ENCODE measurements at regions not wholly inside any gene's neighbourhood (a gene's known extent, or its start where the extent isn't known, plus 50 kb on each side); places are given as distances from the start of the nearest gene placed in this dataset.

DNA sequence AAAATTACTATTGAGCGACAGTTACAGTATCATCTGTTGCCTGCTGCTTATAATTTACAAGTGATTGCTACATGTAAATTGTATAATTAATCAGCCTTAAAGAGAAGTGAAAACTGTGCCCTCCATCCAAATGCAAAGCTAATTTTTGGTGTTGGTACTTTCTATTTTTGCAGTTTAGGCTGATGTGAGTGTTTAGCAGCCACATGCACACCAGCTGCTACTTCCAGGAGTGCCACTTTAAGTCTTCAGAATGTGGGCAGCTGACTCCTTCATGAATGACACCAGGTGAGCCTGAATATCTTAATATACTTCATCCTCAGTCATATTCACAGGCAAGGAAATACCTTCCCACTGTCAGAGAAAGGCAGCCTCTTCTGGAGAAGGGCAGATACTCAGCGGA is 149.8 kb upstream of the RASGEF1B start:
- Histone ChIP-seq H3K4me2 (replicated peaks; ENCODE audit: extremely low read depth, low read length, poor library complexity, severe bottlenecking) (no peak overlapping the region), H2AFZ (ENCODE audit: insufficient read depth, low read depth, low read length, poor library complexity, severe bottlenecking) (no peak overlapping the region)

DNA sequence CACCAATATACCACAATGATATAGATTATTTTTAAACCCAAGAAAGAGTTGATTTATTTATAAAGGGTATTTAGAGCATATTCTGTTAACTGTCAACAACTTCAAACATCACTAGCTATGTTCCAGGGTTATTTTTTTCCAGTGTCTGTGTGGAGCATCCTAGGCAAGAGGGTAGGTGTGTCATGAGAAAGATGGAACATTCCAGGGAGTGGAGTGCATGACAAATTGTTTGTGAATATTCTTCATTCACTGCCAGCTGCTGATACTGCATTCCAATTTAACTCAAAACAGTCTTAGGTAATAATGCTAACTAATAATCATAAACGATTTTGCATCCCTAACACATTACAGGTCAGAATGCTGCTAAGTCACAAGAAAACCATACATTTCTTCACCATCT is 148.7 kb upstream of the RASGEF1B start:
- TF ChIP-seq, protein P1, sequence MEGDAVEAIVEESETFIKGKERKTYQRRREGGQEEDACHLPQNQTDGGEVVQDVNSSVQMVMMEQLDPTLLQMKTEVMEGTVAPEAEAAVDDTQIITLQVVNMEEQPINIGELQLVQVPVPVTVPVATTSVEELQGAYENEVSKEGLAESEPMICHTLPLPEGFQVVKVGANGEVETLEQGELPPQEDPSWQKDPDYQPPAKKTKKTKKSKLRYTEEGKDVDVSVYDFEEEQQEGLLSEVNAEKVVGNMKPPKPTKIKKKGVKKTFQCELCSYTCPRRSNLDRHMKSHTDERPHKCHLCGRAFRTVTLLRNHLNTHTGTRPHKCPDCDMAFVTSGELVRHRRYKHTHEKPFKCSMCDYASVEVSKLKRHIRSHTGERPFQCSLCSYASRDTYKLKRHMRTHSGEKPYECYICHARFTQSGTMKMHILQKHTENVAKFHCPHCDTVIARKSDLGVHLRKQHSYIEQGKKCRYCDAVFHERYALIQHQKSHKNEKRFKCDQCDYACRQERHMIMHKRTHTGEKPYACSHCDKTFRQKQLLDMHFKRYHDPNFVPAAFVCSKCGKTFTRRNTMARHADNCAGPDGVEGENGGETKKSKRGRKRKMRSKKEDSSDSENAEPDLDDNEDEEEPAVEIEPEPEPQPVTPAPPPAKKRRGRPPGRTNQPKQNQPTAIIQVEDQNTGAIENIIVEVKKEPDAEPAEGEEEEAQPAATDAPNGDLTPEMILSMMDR (IDR thresholded peaks at IDR 0.05), result no peak
- no peak overlapping the region for H3K4me3 ChIP-seq (replicated peaks in 1 of 3; ENCODE audit: low read depth in 2 of 3, low read length in 3 of 3)
- Mint-ChIP-seq H3K27me3 (ENCODE audit: low read depth in 3 of 3) (no peaks in the 10 kb centered on the region), H3K4me1 (no peaks in the 10 kb centered on the region), H3K36me3 (no peaks in the 10 kb centered on the region), H3K27ac (no peak overlapping the region), H3K4me3 (no peak overlapping the region), H3K9me3 (peaks cover 0 to 1% (median 0%) of the 10 kb centered on the region in 7 donors)
- no peak overlapping the region for H3K9ac ChIP-seq (ENCODE audit: insufficient read depth, low read length, poor library complexity, severe bottlenecking)
- DNase-seq, result no peak
- H3K36me3 ChIP-seq (replicated peaks in 1 of 2; ENCODE audit: control insufficient read depth in 1 of 2, insufficient read depth in 2 of 2, low read length in 2 of 2), result no peaks in the 10 kb centered on the region
- intact Hi-C loops (cut with micrococcal nuclease), result no loop called here
- no peaks in the 10 kb centered on the region for H4K20me1 ChIP-seq (ENCODE audit: insufficient read depth, low read length)
- H3K27me3 ChIP-seq (ENCODE audit: control insufficient read depth in 2 of 2, insufficient read depth in 2 of 2, low read length in 2 of 2), result no peaks in the 10 kb centered on the region
- H3K9me3 ChIP-seq (replicated peaks in 1 of 2; ENCODE audit: control insufficient read depth in 1 of 2, insufficient read depth in 1 of 2, low read length in 2 of 2), result no peaks in the 10 kb centered on the region
- H3K79me2 ChIP-seq (ENCODE audit: insufficient read depth, low read length), result no peaks in the 10 kb centered on the region
- H3K27ac ChIP-seq (ENCODE audit: low read depth in 1 of 2, low read length in 2 of 2), result no peak overlapping the region
- WGBS (ENCODE audit: insufficient coverage), result no CpG with 5 or more reads among the region's 1 CpG
- H2AFZ ChIP-seq (ENCODE audit: insufficient read depth, low read depth, low read length, poor library complexity, severe bottlenecking), result no peak overlapping the region
- H3K4me1 ChIP-seq (ENCODE audit: control insufficient read depth in 1 of 2, insufficient read depth in 2 of 2, low read length in 2 of 2), result no peaks in the 10 kb centered on the region
- no peak overlapping the region for H3K4me2 ChIP-seq (replicated peaks; ENCODE audit: extremely low read depth, low read length, poor library complexity, severe bottlenecking)

More for the DNA sequence above, 149.8 kb upstream of the RASGEF1B start:
- no peak overlapping the region for H3K4me3 Mint-ChIP-seq
- no peaks in the 10 kb centered on the region for H3K9me3 ChIP-seq (replicated peaks in 1 of 2; ENCODE audit: control insufficient read depth in 1 of 2, insufficient read depth in 1 of 2, low read length in 2 of 2)
- no peaks in the 10 kb centered on the region for H3K27me3 ChIP-seq (ENCODE audit: control insufficient read depth in 2 of 2, insufficient read depth in 2 of 2, low read length in 2 of 2)
- H3K27me3 Mint-ChIP-seq (ENCODE audit: low read depth in 3 of 3), result peaks cover 0 to 2% (median 0%) of the 10 kb centered on the region in 3 donors
- H3K4me3 ChIP-seq (replicated peaks in 1 of 3; ENCODE audit: low read depth in 2 of 3, low read length in 3 of 3), result no peak overlapping the region
- no peak overlapping the region for H3K27ac ChIP-seq (ENCODE audit: low read depth in 1 of 2, low read length in 2 of 2)
- no peaks in the 10 kb centered on the region for H3K36me3 Mint-ChIP-seq
- no peak overlapping the region for H3K9ac ChIP-seq (ENCODE audit: insufficient read depth, low read length, poor library complexity, severe bottlenecking)
- peaks cover 0 to 1% (median 0%) of the 10 kb centered on the region in 7 donors for H3K9me3 Mint-ChIP-seq
- no peak overlapping the region for H3K27ac Mint-ChIP-seq
- intact Hi-C loops (cut with micrococcal nuclease), result no loop called here
- TF ChIP-seq, protein P1 (IDR thresholded peaks at IDR 0.05), result no peak
- no peaks in the 10 kb centered on the region for H4K20me1 ChIP-seq (ENCODE audit: insufficient read depth, low read length)
- no peaks in the 10 kb centered on the region for H3K4me1 ChIP-seq (ENCODE audit: control insufficient read depth in 1 of 2, insufficient read depth in 2 of 2, low read length in 2 of 2)
- 100% methylated on average over 1 of the region's 2 CpGs for WGBS (ENCODE audit: insufficient coverage)
- H3K36me3 ChIP-seq (replicated peaks in 1 of 2; ENCODE audit: control insufficient read depth in 1 of 2, insufficient read depth in 2 of 2, low read length in 2 of 2), result no peaks in the 10 kb centered on the region
- DNase-seq, result no peak
- no peaks in the 10 kb centered on the region for H3K4me1 Mint-ChIP-seq
- no peaks in the 10 kb centered on the region for H3K79me2 ChIP-seq (ENCODE audit: insufficient read depth, low read length)

Measured in CD14-positive monocyte (primary cell).